ENCODE measurements at regions not wholly inside any gene's neighbourhood (a gene's known extent, or its start where the extent isn't known, plus 50 kb on each side); places are given as distances from the start of the nearest gene placed in this dataset.

GRCh38 chr16:52611817-52612673 is 65.1 kb upstream of the TOX3 start:
- TF ChIP-seq CTCF (IDR thresholded peaks at IDR 0.05) (no peak), POLR2AphosphoS5 (IDR thresholded peaks at IDR 0.05) (no peak), POLR2A (IDR thresholded peaks at IDR 0.05; ENCODE audit: low read depth) (no peak), EP300 (IDR thresholded peaks at IDR 0.05) (no peak)
